Gastroesophageal sphincter (tissue), 3 donors: ENCODE measurements at regions not wholly inside any gene's neighbourhood (a gene's known extent, or its start where the extent isn't known, plus 50 kb on each side); places are given as distances from the start of the nearest gene placed in this dataset.
"Not testable (repeated sequence)": the region's sequence is repeated elsewhere in the genome, so short reads cannot be mapped to it uniquely, and the experiment has no call there.

ENCODE experiments used
- POLR2A ChIP-seq, 2 donors: fragments of 450-650 bp; IDR thresholded peaks; one replicate each; pipeline ENCODE4 v1.6.1; 2017; ENCODE audit warnings: antibody characterized with exemption in 2 of 2, mild to moderate bottlenecking in 2 of 2, moderate library complexity in 1 of 2
- TF ChIP-seq, protein P1 (sequence below), 4 experiments: fragments of 200-600 bp in 2 of 4; fragments of 450-650 bp in 2 of 4; sonication (generic) in 1 of 4; IDR thresholded peaks; one replicate each; pipeline ENCODE4 v1.5.1; 2017 to 2019; ENCODE audit warnings: antibody characterized with exemption in 4 of 4, mild to moderate bottlenecking in 2 of 4, moderate library complexity in 2 of 4

DNA sequence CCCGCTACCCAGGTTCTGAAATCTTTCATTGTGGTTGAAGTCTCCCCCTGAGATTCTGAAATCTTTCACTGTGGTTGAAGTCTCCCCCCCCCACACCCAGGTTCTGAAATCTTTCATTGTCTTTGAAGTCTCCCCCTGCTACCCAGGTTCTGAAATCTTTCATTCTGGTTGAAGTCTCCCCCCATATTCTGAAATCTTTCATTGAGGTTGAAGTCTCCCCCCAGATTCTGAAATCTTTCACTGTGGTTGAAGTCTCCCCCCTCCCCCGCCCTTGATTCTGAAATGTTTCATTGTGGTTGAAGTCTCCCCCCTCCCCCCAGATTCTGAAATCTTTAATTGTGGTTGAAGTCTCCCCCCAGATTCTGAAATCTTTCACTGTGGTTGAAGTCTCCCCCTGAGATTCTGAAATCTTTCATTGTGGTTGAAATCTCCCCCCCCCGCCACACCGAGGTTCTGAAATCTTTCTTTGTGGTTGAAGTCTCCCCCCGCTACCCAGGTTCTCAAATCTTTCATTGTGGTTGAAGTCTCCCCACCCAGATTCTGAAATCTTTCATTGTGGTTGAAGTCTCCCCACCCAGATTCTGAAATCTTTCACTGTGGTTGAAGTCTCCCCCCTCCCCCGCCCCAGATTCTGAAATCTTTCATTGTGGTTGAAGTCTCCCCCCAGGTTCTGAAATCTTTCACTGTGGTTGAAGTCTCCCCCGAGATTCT, 915.2 kb downstream of the BRD1 start:
- TF ChIP-seq POLR2A (IDR thresholded peaks at IDR 0.05): not testable (repeated sequence)
- TF ChIP-seq, protein P1, sequence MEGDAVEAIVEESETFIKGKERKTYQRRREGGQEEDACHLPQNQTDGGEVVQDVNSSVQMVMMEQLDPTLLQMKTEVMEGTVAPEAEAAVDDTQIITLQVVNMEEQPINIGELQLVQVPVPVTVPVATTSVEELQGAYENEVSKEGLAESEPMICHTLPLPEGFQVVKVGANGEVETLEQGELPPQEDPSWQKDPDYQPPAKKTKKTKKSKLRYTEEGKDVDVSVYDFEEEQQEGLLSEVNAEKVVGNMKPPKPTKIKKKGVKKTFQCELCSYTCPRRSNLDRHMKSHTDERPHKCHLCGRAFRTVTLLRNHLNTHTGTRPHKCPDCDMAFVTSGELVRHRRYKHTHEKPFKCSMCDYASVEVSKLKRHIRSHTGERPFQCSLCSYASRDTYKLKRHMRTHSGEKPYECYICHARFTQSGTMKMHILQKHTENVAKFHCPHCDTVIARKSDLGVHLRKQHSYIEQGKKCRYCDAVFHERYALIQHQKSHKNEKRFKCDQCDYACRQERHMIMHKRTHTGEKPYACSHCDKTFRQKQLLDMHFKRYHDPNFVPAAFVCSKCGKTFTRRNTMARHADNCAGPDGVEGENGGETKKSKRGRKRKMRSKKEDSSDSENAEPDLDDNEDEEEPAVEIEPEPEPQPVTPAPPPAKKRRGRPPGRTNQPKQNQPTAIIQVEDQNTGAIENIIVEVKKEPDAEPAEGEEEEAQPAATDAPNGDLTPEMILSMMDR (IDR thresholded peaks at IDR 0.05): not testable (repeated sequence)
